ENCODE measurements at regions not wholly inside any gene's neighbourhood (a gene's known extent, or its start where the extent isn't known, plus 50 kb on each side); places are given as distances from the start of the nearest gene placed in this dataset.

DNA sequence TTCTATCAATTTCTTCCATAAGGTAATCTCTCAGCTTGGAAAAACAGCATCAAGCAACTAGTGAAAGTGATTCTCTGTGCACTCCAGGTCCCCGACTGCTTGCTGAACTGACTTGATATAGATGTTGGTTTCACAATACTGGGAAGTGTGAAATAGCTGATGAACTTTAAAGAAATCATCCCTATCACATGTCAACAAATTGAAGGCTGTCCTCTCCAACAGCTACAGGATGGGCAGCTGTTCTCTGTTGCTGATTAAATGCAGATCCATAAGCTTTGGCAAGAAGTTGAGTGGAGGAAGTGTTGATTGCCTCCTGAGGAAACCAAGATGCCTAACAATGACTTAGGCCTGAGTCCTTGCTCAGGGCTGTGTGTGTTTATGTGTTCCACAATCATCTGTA lies 130.4 kb upstream of the GDF10 start:
- no peak for DNase-seq

GRCh38 chr10:47173929-47174442 lies 126.0 kb upstream of the GDF10 start:
- DNase-seq = no peak

GRCh38 chr10:47175181-47176123 lies 124.5 kb upstream of the GDF10 start:
- peak; percentile 46 for DNase-seq

- no peak for DNase-seq
Measured at GRCh38 chr10:47176206-47176902, 123.6 kb upstream of the GDF10 start.

DNA sequence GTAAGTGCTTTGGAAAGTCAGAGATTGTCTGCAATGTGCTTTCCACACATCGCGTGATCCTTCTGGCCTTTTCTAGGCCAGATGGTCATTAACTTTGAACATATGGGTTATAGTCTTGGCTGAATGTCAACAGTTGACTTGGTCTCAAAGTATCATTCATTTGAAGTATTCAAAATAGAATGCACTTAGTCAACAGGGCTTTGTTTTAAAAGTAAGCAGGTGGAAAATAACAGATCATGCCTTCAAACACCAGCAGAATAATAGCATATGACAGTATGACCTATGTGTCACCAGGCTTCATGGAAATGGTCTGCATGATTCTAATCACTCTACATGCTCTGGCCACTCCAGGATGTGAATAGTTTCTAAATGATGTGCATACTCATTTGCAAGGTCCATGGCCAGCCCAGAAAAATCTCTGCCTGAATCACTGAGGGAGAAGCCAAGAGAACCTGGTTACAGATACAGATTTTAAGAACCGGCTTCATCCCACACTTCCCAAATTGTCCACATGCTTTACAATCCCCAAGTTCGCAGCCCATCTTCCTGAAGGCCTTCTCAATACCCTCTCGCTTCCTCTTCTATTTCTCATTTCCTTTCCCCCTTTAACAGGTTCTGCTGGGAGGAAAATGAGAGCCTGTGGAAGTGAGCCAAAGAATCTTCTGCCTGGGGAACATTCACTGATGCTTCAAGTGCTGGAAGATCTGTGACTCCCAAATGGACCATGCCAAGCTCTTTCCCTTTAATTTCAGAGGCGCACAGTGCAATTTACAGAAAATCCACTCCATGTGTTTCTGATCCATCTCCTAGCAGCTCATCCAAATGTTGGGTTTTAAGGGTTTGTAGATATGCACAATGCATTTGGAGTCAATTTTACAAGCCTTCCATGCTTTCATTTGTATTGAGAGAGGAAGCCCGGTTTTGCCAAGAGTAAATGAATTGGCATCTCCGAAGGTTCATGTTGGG lies 122.8 kb upstream of the GDF10 start:
- no peak for DNase-seq

GRCh38 chr10:47178537-47179290 lies 121.3 kb upstream of the GDF10 start:
- DNase-seq = no peak

GRCh38 chr10:47179291-47179647 lies 120.7 kb upstream of the GDF10 start:
- DNase-seq = no peak

- no peak for DNase-seq
Measured at GRCh38 chr10:47181052-47181849, 118.7 kb upstream of the GDF10 start.

DNA sequence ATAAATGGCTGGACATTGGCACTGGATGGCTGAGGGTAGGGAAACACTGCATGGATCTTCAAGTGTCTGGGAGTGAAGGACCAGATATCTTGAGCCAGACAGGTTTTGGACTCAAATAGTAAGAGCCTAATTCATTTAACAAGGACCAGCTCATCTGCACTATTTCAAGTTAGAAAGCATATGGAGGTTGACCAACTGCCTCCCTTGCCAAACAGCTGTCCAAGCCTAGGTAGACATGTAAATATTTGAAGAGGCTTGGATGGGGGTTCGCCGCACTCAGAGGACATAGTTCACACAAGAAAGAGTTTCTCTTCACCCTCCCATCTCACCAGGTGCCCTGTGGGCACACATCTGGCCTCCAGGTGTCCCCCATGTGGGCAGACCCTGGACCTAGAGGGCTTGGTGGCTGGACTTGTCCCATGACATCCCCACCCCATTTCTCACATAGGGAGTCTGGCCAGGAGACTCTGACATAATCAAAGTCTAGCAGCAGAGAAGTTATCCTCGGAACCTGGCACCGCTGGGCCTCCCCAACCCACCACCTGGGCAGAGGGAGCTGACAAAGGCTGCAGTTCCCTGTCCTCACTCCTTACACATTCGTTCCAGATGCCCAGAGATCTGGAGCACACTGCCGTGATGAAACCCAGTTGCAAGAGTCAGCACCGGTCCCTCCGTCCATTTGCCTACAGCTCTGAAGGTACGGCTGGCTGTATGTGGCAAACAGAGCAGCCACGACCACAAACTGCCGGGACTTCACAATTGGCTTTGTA lies 116.9 kb upstream of the GDF10 start:
- no peak for DNase-seq

- no peak for DNase-seq
Measured at GRCh38 chr10:47183704-47184041, 116.3 kb upstream of the GDF10 start.

DNA sequence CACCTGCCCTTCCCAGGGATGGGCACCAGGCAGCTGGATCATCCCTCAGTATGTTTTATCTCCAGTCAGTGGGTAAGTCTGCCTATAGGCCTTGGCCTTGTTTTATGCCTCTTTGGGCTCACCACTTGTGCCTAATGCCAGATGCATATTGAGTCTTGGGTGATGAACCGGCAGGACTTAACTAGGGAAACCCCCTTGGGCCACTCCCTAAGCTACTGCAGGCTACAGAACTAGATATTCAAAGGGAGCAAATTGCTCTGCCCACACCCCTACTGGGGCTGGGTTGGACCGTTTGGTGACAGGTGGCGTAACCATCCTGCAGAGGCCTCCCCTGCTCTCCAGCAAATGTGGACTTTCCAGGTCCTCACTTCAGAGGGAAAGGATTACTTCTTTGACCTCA lies 115.7 kb upstream of the GDF10 start:
- DNase-seq = no peak

GRCh38 chr10:47184724-47185330 lies 115.2 kb upstream of the GDF10 start:
- DNase-seq = no peak

GRCh38 chr10:47186941-47187340 lies 113.1 kb upstream of the GDF10 start:
- no peak for DNase-seq

- DNase-seq = no peak
Measured at GRCh38 chr10:47187592-47187991, 112.4 kb upstream of the GDF10 start.

DNA sequence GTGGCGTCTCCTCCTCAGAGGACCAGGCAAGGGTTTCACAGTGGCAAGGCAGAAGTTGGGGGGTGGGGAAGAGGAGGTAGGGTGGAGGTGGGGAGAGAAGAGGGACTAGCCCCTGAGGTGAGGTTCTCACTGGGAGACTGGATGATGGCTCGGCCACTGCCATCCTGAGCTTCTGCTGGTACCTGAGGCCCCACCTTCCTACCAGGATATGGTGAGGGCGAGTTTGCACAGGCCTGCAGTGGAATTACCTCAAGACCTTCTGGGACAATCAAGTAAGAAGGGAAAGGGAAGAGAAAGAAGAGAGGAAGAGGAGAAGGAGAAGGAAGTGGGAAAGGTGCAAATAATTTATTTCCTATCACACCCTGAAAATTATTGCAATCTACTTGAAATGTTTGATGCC lies 111.8 kb upstream of the GDF10 start:
- DNase-seq = no peak

- DNase-seq = no peak
Measured at GRCh38 chr10:47189802-47190201, 110.2 kb upstream of the GDF10 start.

GRCh38 chr10:47190301-47190700 lies 109.7 kb upstream of the GDF10 start:
- no peak for DNase-seq

DNA sequence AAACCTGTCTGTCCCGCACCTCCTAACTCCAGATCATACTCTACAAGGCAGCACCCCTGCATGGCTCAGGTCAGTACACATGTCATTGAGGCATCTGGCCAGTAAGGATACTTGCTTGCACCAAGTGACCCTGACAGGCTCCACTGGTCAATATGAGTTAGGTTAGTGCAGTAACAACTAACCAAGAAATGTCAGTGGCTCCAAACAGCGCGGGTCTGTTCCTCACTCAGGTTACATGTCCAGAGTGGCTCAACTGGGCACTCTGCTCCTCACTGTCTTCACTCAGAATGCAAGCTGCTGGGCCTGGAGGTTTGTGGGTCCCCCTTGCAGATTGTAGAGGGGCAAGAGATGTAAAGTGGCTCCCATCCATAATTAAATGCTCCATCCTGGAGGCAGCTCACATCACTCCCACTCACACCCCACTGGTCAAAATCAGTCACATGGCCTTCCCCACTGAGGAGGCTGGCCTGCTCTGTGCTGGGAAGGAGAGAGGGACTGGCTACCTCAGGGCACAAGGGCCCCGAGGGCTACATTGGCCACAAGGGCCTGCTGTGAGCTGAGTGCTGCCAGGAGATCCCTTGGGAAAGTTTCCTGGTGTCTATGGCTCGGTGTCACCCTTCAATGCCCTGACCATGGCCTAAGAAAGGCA lies 109.1 kb upstream of the GDF10 start:
- DNase-seq = no peak

DNA sequence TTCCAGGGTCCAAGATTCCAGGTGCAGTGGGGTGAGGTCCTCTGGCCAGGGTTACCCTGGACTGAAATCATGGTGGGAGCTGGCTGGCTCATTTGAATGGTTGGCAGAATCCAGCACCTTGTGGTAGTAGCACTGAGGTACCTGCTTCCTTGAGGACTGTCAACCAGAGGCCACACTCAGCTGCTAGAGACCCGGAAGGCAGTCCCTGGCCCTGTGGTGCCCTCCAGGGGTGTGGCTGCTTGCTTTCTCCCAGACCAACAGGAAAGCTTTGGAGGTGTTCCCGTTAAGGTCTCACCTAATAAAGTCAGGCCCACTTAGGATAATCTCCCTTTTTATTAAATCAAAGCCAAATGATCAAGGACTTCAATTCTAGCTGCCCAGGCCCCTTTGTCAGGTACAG lies 107.7 kb upstream of the GDF10 start:
- no peak for DNase-seq

- DNase-seq = no peak
Measured at GRCh38 chr10:47193666-47194065, 106.3 kb upstream of the GDF10 start.

Measured in islet precursor cell (in vitro differentiated cells).